ENCODE measurements at regions not wholly inside any gene's neighbourhood (a gene's known extent, or its start where the extent isn't known, plus 50 kb on each side); places are given as distances from the start of the nearest gene placed in this dataset.

GRCh38 chrX:111006116-111006515 is 89.9 kb upstream of the PAK3 start:
- Histone ChIP-seq H3K27me3 (no peaks in the 10 kb centered on the region), H3K27ac (no peak overlapping the region), H3K36me3 (no peaks in the 10 kb centered on the region), H3K4me3 (no peak overlapping the region), H3K9me3 (no peaks in the 10 kb centered on the region), H3K4me1 (no peaks in the 10 kb centered on the region)
- intact Hi-C loops (cut with DNase I), result no loop called here
- no peak for DNase-seq (ENCODE audit: low spot score in 2 of 2)
- no peak for TF ChIP-seq CTCF (IDR thresholded peaks at IDR 0.05)

- no peak for TF ChIP-seq CTCF (IDR thresholded peaks at IDR 0.05)
- no peak for DNase-seq (ENCODE audit: low spot score in 2 of 2)
- Histone ChIP-seq H3K36me3 (no peaks in the 10 kb centered on the region), H3K27me3 (no peaks in the 10 kb centered on the region), H3K9me3 (no peaks in the 10 kb centered on the region), H3K4me3 (no peak overlapping the region), H3K4me1 (no peaks in the 10 kb centered on the region), H3K27ac (no peak overlapping the region)
- intact Hi-C loops (cut with DNase I), result no loop called here
Measured at GRCh38 chrX:111005166-111005565, 90.8 kb upstream of the PAK3 start.

GRCh38 chrX:111003118-111003517 is 92.9 kb upstream of the PAK3 start:
- H3K36me3 ChIP-seq, result no peaks in the 10 kb centered on the region
- intact Hi-C loops (cut with DNase I), result no loop called here
- no peak for TF ChIP-seq CTCF (IDR thresholded peaks at IDR 0.05)
- H3K27me3 ChIP-seq, result no peaks in the 10 kb centered on the region
- DNase-seq (ENCODE audit: low spot score in 2 of 2), result no peak
- no peaks in the 10 kb centered on the region for H3K9me3 ChIP-seq
- no peaks in the 10 kb centered on the region for H3K4me1 ChIP-seq
- H3K27ac ChIP-seq, result no peak overlapping the region
- H3K4me3 ChIP-seq, result no peak overlapping the region

- no peaks in the 10 kb centered on the region for H3K27me3 ChIP-seq
- no peaks in the 10 kb centered on the region for H3K4me1 ChIP-seq
- H3K27ac ChIP-seq, result no peak overlapping the region
- H3K9me3 ChIP-seq, result no peaks in the 10 kb centered on the region
- intact Hi-C loops (cut with DNase I), result loop anchor here (5.0 kb wide), 2 partner anchors 110 to 260 kb away; no protein-coding TSS in a partner anchor
- TF ChIP-seq CTCF (IDR thresholded peaks at IDR 0.05), result peak in 2 of 3 experiments; percentile 35 to 44
- no peak for DNase-seq (ENCODE audit: low spot score in 2 of 2)
- H3K36me3 ChIP-seq, result no peaks in the 10 kb centered on the region
- H3K4me3 ChIP-seq, result no peak overlapping the region
Measured at GRCh38 chrX:110992611-110993010, 103.4 kb upstream of the PAK3 start.

GRCh38 chrX:110989869-110990268 is 106.1 kb upstream of the PAK3 start:
- intact Hi-C loops (cut with DNase I), result loop anchor here (5.0 kb wide), 2 partner anchors 112 to 262 kb away; no protein-coding TSS in a partner anchor
- H3K27me3 ChIP-seq, result no peaks in the 10 kb centered on the region
- H3K4me1 ChIP-seq, result no peaks in the 10 kb centered on the region
- no peak for TF ChIP-seq CTCF (IDR thresholded peaks at IDR 0.05)
- no peak overlapping the region for H3K4me3 ChIP-seq
- no peaks in the 10 kb centered on the region for H3K36me3 ChIP-seq
- no peak for DNase-seq (ENCODE audit: low spot score in 2 of 2)
- H3K27ac ChIP-seq, result no peak overlapping the region
- H3K9me3 ChIP-seq, result no peaks in the 10 kb centered on the region

- TF ChIP-seq CTCF (IDR thresholded peaks at IDR 0.05), result no peak
- H3K9me3 ChIP-seq, result no peaks in the 10 kb centered on the region
- no peaks in the 10 kb centered on the region for H3K4me1 ChIP-seq
- H3K36me3 ChIP-seq, result no peaks in the 10 kb centered on the region
- DNase-seq (ENCODE audit: low spot score in 2 of 2), result no peak
- H3K27me3 ChIP-seq, result no peaks in the 10 kb centered on the region
- intact Hi-C loops (cut with DNase I), result no loop called here
- H3K4me3 ChIP-seq, result no peak overlapping the region
- no peak overlapping the region for H3K27ac ChIP-seq
Measured at GRCh38 chrX:110989447-110989846, 106.5 kb upstream of the PAK3 start.
